Neural cell (in vitro differentiated cells): ENCODE measurements at regions not wholly inside any gene's neighbourhood (a gene's known extent, or its start where the extent isn't known, plus 50 kb on each side); places are given as distances from the start of the nearest gene placed in this dataset.

Experiments used
- H2AFZ ChIP-seq: fragments of 200-600, 300-800 bp; sonication (generic), shearing (Covaris generic); 2 replicates; pipeline ENCODE4 v1.6.0; 2014; ENCODE audit warnings: low read depth, mild to moderate bottlenecking, antibody characterized with exemption, low read length, moderate library complexity
- H3F3A ChIP-seq: fragments of 200-600 bp; shearing (Covaris generic); 2 replicates; pipeline ENCODE4 v1.6.1; 2016; ENCODE audit warnings: mild to moderate bottlenecking, moderate library complexity, mixed read lengths, antibody characterized with exemption, low read length; ENCODE audit not compliant: insufficient read depth, poor library complexity, severe bottlenecking
- H3K27ac ChIP-seq: fragments of 200-600, 300-800 bp; sonication (generic), shearing (Covaris generic); 2 replicates; pipeline ENCODE4 v1.5.1; 2014; ENCODE audit warnings: mild to moderate bottlenecking, low read length, moderate library complexity
- H3K27me3 ChIP-seq: fragments of 300-800, 200-600 bp; sonication (generic), shearing (Covaris generic); 2 replicates; pipeline ENCODE4 v1.6.0; 2014; ENCODE audit warnings: mild to moderate bottlenecking, low read depth, low read length, moderate library complexity; ENCODE audit not compliant: insufficient read depth
- H3K36me3 ChIP-seq: fragments of 300-800, 200-600 bp; sonication (generic), shearing (Covaris generic); 2 replicates; pipeline ENCODE4 v1.5.1; 2014; ENCODE audit warnings: mild to moderate bottlenecking, antibody characterized with exemption, low read length, moderate library complexity; ENCODE audit not compliant: insufficient read depth
- H3K4me2 ChIP-seq: fragments of 300-800, 200-600 bp; sonication (generic), shearing (Covaris generic); 2 replicates; pipeline ENCODE4 v1.6.0; 2014; ENCODE audit warnings: mild to moderate bottlenecking, low read length
- H3K4me3 ChIP-seq: fragments of 300-800, 200-600 bp; sonication (generic), shearing (Covaris generic); 2 replicates; pipeline ENCODE4 v1.5.1; 2014; ENCODE audit warnings: mild to moderate bottlenecking, low read length, moderate library complexity
- H3K79me2 ChIP-seq: fragments of 200-600 bp; shearing (Covaris generic); replicated peaks from 2 replicates; pipeline ENCODE4 v1.6.0; 2014; ENCODE audit warnings: mild to moderate bottlenecking, low read length, moderate library complexity; ENCODE audit not compliant: insufficient read depth
- H3K9ac ChIP-seq: fragments of 300-800, 200-600 bp; sonication (generic), shearing (Covaris generic); 2 replicates; pipeline ENCODE4 v1.6.1; 2016; ENCODE audit warnings: mild to moderate bottlenecking, low read length, mixed read lengths
- H3K9me2 ChIP-seq: fragments of 200-600 bp; shearing (Covaris generic); 2 replicates; pipeline ENCODE4 v1.6.1; 2016; ENCODE audit warnings: mild to moderate bottlenecking, low read length, mixed read lengths; ENCODE audit not compliant: insufficient read depth
- H3K9me3 ChIP-seq: fragments of 200-600, 300-800 bp; sonication (generic), shearing (Covaris generic); 2 replicates; pipeline ENCODE4 v1.6.1; 2016; ENCODE audit warnings: mild to moderate bottlenecking, mixed run types, low read length, moderate library complexity, mixed read lengths
- H4K20me1 ChIP-seq: fragments of 200-600 bp; shearing (Covaris generic); 2 replicates; pipeline ENCODE4 v1.6.1; 2016; ENCODE audit warnings: mild to moderate bottlenecking, mixed run types; ENCODE audit not compliant: insufficient read depth
- EP300 ChIP-seq: fragments of 450-650 bp; conservative IDR thresholded peaks from 2 replicates; pipeline ENCODE4 v1.6.1; 2014; ENCODE audit warnings: antibody characterized with exemption, mild to moderate bottlenecking, moderate library complexity; ENCODE audit not compliant: poor library complexity, severe bottlenecking
- EZH2 ChIP-seq: fragments of 200-600, 300-800 bp; shearing (Covaris generic), sonication (generic); IDR thresholded peaks from 2 replicates; pipeline ENCODE4 v1.6.1; 2014; ENCODE audit warnings: antibody characterized with exemption, low read length, borderline replicate concordance, mild to moderate bottlenecking; ENCODE audit not compliant: insufficient read depth, poor library complexity, severe bottlenecking
- MXI1 ChIP-seq: fragments of 450-650 bp; conservative IDR thresholded peaks from 2 replicates; pipeline ENCODE4 v1.6.1; 2014; ENCODE audit warnings: antibody characterized with exemption, mild to moderate bottlenecking; ENCODE audit not compliant: poor library complexity, severe bottlenecking
- POLR2AphosphoS5 ChIP-seq: IDR thresholded peaks from 2 replicates; pipeline ENCODE4 v1.6.1; 2012
- RAD21 ChIP-seq: fragments of 450-650 bp; conservative IDR thresholded peaks from 2 replicates; pipeline ENCODE4 v1.6.1; 2014; ENCODE audit warnings: antibody characterized with exemption, mild to moderate bottlenecking, moderate library complexity
- SMC3 ChIP-seq: fragments of 450-650 bp; conservative IDR thresholded peaks from 2 replicates; pipeline ENCODE4 v1.6.1; 2014; ENCODE audit warnings: antibody characterized with exemption, mild to moderate bottlenecking, moderate library complexity; ENCODE audit not compliant: poor library complexity
- TAF1 ChIP-seq: IDR thresholded peaks from 2 replicates; pipeline ENCODE4 v1.6.1; 2012; ENCODE audit warnings: low read depth
- TF ChIP-seq, protein P1 (sequence below): IDR thresholded peaks from 2 replicates; pipeline ENCODE4 v1.6.1; 2012; ENCODE audit warnings: borderline replicate concordance
- TF ChIP-seq, protein P2 (sequence below): fragments of 450-650 bp; IDR thresholded peaks from 2 replicates; pipeline ENCODE4 v1.5.1; 2014; ENCODE audit warnings: antibody characterized with exemption, mild to moderate bottlenecking, moderate library complexity; ENCODE audit not compliant: poor library complexity, severe bottlenecking

DNA sequence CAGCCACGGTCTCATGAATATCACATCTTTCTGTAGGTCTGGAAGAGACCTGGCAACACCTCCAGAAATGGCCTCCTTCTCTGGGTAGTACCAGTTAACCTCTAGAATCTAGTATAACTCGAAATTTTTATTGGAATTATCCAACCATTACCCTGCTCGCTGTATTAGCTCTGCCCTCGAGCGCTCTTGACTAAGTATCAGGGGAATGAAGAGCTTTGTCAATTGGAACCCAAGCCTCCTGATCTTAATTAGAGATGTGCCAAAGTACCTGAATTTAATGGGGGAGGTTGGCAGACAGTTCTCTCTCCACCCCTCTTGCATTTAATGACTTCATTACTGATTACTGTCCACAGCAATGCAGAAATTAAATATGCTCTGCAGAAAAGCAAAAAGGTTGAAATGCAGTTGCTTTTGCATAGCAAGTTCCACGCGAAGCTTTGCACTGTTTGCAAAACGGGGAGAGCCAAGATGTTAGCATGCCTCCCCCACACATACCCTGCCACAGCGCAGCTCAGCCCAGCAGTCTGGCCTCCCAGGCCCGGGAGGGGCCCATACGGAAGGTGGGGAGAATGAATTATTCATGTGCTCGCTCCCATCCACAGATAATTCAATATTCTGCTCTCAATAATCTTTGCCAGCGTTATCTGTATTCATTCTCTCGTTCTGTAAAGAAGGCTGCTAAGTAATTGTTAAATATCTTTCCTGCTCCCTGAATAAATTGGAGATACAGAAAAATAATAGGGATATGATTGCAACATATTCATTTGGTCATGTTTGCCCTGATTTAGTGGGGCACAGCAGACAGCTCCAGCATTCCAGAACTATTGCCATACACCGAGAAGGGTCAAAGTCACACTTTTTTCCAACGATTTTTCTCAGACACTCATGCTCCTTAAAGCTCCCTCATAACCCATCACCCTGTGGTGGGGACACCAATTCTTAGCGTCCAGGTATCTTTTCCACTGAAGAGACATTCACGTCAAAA lies 305.8 kb downstream of the CDH26 start:
- Histone ChIP-seq H3K9ac (peak overlapping the region; percentile 14), H2AFZ (no peak overlapping the region), H3F3A (no peaks in the 10 kb centered on the region), H3K36me3 (no peaks in the 10 kb centered on the region), H3K4me3 (peak overlapping the region; percentile 41), H3K27me3 (no peaks in the 10 kb centered on the region), H3K27ac (peak overlapping the region; percentile 55), H3K9me2 (no peaks in the 10 kb centered on the region), H3K9me3 (no peaks in the 10 kb centered on the region), H3K4me2 (peak overlapping the region; percentile 0), H3K79me2 (no peaks in the 10 kb centered on the region), H4K20me1 (no peaks in the 10 kb centered on the region)
- TF ChIP-seq, protein P1, sequence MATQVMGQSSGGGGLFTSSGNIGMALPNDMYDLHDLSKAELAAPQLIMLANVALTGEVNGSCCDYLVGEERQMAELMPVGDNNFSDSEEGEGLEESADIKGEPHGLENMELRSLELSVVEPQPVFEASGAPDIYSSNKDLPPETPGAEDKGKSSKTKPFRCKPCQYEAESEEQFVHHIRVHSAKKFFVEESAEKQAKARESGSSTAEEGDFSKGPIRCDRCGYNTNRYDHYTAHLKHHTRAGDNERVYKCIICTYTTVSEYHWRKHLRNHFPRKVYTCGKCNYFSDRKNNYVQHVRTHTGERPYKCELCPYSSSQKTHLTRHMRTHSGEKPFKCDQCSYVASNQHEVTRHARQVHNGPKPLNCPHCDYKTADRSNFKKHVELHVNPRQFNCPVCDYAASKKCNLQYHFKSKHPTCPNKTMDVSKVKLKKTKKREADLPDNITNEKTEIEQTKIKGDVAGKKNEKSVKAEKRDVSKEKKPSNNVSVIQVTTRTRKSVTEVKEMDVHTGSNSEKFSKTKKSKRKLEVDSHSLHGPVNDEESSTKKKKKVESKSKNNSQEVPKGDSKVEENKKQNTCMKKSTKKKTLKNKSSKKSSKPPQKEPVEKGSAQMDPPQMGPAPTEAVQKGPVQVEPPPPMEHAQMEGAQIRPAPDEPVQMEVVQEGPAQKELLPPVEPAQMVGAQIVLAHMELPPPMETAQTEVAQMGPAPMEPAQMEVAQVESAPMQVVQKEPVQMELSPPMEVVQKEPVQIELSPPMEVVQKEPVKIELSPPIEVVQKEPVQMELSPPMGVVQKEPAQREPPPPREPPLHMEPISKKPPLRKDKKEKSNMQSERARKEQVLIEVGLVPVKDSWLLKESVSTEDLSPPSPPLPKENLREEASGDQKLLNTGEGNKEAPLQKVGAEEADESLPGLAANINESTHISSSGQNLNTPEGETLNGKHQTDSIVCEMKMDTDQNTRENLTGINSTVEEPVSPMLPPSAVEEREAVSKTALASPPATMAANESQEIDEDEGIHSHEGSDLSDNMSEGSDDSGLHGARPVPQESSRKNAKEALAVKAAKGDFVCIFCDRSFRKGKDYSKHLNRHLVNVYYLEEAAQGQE = no peak
- no peak for TF ChIP-seq SMC3
- no peak for TF ChIP-seq POLR2AphosphoS5
- TF ChIP-seq EP300 = no peak
- no peak for TF ChIP-seq TAF1

DNA sequence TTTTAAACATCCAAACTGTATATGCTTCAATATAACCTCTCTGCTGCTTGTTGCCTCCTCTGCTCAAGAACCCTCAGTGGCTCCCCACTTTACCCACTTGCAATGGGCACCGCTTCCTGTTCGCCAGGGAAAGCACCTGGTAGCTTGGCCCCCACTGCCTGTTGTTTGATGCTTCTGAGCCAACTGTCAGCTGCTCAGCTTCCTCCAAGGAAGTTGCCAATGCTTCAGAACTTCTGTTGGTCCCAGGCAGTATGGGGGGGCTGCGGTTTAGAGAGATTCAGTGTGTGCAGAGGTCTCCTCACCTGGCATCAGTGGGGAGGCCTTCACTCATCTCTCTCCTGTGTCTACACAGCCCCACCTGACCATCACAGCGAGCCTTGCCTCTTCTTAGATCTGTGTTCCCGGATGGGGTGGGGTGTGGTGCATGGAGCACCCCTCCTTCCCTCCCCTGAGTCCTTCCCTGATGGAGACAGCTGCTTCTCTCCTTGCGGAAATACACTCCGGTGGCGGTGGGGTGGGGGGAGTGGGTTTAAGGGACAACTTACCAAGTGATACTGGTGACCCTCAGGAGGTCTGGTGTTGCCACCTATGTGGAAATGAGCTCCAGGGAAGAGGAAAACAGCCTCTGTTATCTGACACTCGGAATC lies 308.1 kb downstream of the CDH26 start:
- TF ChIP-seq SMC3 (no peak), MXI1 (no peak), EZH2 (no peak), POLR2AphosphoS5 (no peak), TAF1 (no peak), RAD21 (no peak), EP300 (no peak)
- TF ChIP-seq, protein P1 = no peak
- TF ChIP-seq, protein P2, sequence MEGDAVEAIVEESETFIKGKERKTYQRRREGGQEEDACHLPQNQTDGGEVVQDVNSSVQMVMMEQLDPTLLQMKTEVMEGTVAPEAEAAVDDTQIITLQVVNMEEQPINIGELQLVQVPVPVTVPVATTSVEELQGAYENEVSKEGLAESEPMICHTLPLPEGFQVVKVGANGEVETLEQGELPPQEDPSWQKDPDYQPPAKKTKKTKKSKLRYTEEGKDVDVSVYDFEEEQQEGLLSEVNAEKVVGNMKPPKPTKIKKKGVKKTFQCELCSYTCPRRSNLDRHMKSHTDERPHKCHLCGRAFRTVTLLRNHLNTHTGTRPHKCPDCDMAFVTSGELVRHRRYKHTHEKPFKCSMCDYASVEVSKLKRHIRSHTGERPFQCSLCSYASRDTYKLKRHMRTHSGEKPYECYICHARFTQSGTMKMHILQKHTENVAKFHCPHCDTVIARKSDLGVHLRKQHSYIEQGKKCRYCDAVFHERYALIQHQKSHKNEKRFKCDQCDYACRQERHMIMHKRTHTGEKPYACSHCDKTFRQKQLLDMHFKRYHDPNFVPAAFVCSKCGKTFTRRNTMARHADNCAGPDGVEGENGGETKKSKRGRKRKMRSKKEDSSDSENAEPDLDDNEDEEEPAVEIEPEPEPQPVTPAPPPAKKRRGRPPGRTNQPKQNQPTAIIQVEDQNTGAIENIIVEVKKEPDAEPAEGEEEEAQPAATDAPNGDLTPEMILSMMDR = no peak
- no peaks in the 10 kb centered on the region for H3K27me3 ChIP-seq
- no peak overlapping the region for H3K9ac ChIP-seq
- H3K9me3 ChIP-seq = no peaks in the 10 kb centered on the region
- no peak overlapping the region for H2AFZ ChIP-seq
- H3F3A ChIP-seq = no peaks in the 10 kb centered on the region
- no peaks in the 10 kb centered on the region for H3K79me2 ChIP-seq
- no peak overlapping the region for H3K4me2 ChIP-seq
- no peaks in the 10 kb centered on the region for H3K36me3 ChIP-seq
- no peaks in the 10 kb centered on the region for H4K20me1 ChIP-seq
- H3K4me3 ChIP-seq = no peak overlapping the region
- H3K9me2 ChIP-seq = no peaks in the 10 kb centered on the region
- no peak overlapping the region for H3K27ac ChIP-seq
